Activated T-cell treated with anti-CD3 and anti-CD28 coated beads, Interleukin-2, amount 50 U/mL, for 1 hour (primary cell): ENCODE measurements at regions not wholly inside any gene's neighbourhood (a gene's known extent, or its start where the extent isn't known, plus 50 kb on each side); places are given as distances from the start of the nearest gene placed in this dataset.

Experiments
- DNase-seq: peaks from one replicate; pipeline ENCODE4 v3.0.0-alpha.2; 2020

GRCh38 chr5:31137676-31138075 is 55.8 kb upstream of the CDH6 start:
- no peak for DNase-seq

- no peak for DNase-seq
Observed at GRCh38 chr5:31135542-31135941, 57.9 kb upstream of the CDH6 start.

- DNase-seq, result no peak
Observed at GRCh38 chr5:31133488-31133887, 60.0 kb upstream of the CDH6 start.

- no peak for DNase-seq
Observed at GRCh38 chr5:31131381-31131891, 62.0 kb upstream of the CDH6 start.

GRCh38 chr5:31130676-31131075 is 62.8 kb upstream of the CDH6 start:
- DNase-seq, result no peak

GRCh38 chr5:31124651-31125305 is 68.7 kb upstream of the CDH6 start:
- no peak for DNase-seq

- no peak for DNase-seq
Observed at GRCh38 chr5:31124026-31124425, 69.5 kb upstream of the CDH6 start.

- DNase-seq, result no peak
Observed at GRCh38 chr5:31122998-31123951, 70.2 kb upstream of the CDH6 start.

GRCh38 chr5:31121224-31121623 is 72.3 kb upstream of the CDH6 start:
- no peak for DNase-seq

GRCh38 chr5:31120642-31120948 is 72.9 kb upstream of the CDH6 start:
- DNase-seq, result no peak

- no peak for DNase-seq
Observed at GRCh38 chr5:31119938-31120641, 73.4 kb upstream of the CDH6 start.

GRCh38 chr5:31116466-31117031 is 76.9 kb upstream of the CDH6 start:
- DNase-seq, result no peak

GRCh38 chr5:31114817-31115216 is 78.7 kb upstream of the CDH6 start:
- DNase-seq, result no peak

GRCh38 chr5:31113666-31114350 is 79.7 kb upstream of the CDH6 start:
- DNase-seq, result no peak

- DNase-seq, result no peak
Observed at GRCh38 chr5:31113101-31113500, 80.4 kb upstream of the CDH6 start.

GRCh38 chr5:31107091-31107518 is 86.4 kb upstream of the CDH6 start:
- no peak for DNase-seq

GRCh38 chr5:31106691-31107090 is 86.8 kb upstream of the CDH6 start:
- DNase-seq, result no peak

- DNase-seq, result no peak
Observed at GRCh38 chr5:31106278-31106677, 87.2 kb upstream of the CDH6 start.

- no peak for DNase-seq
Observed at GRCh38 chr5:31104775-31105174, 88.7 kb upstream of the CDH6 start.

GRCh38 chr5:31100781-31101310 is 92.6 kb upstream of the CDH6 start:
- DNase-seq, result no peak

- no peak for DNase-seq
Observed at GRCh38 chr5:31100047-31100575, 93.4 kb upstream of the CDH6 start.

- no peak for DNase-seq
Observed at GRCh38 chr5:31098811-31099210, 94.7 kb upstream of the CDH6 start.
